ENCODE measurements at regions not wholly inside any gene's neighbourhood (a gene's known extent, or its start where the extent isn't known, plus 50 kb on each side); places are given as distances from the start of the nearest gene placed in this dataset.

DNA sequence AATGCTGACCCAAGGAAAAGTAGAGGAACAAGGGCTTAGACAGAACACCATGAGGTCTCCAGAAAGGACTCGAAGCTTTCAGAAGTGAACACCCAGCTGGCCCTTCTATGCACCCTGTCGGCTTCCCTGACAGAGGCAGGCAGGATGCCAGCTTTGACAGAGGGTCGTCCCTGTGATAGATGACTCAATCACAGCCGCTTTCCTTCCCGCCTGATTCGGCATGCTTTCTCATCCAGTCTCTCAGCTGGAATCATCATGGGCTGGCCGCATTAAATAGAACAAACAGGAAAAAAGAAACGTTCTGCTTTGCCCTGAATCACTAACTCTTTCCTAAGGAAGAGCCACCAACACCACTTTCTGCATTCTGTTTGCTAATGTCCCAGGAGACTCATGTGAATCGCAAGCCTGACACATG, 140.3 kb upstream of the RAB12 start:
- no peak overlapping the region for H3K4me2 ChIP-seq (ENCODE audit: low read length)

DNA sequence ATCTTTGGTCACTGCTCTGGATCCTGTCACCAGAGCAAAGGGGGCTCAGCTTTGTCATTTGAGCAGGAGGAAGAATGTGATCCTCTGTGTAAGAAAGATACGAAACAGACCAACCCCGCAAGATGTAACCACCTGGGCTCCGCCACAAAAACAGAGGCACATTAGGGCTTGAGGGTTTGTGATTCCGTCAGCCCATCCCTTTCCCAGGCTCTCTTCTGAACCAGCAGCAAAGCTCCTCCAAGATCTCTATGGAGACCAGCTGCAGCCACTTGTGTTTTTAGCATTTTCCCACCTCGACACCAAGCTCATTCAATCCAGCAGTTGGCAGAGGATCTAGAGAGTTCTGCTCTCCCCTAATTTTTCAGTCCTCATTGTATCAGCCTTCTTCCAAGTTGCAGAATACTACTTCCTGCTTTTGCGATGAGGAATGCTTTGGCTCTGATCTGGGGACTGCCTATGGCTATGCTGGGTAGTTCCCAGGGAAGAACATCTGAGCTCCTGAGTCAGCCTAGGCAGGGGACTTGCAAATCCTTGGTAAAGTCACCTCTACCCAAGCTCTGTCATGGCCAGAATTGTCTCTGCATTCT, 139.6 kb upstream of the RAB12 start:
- H3K4me2 ChIP-seq (ENCODE audit: low read length): no peak overlapping the region
- no peak overlapping the region for H3K27ac ChIP-seq (ENCODE audit: low read depth, low read length, poor library complexity, severe bottlenecking)
- H3K36me3 ChIP-seq (ENCODE audit: insufficient read depth, low read length): no peaks in the 10 kb centered on the region
- no peaks in the 10 kb centered on the region; the same call in 1 of the 2 replicates for H3K27me3 ChIP-seq (ENCODE audit: insufficient read depth, low read length)
- H3F3A ChIP-seq (ENCODE audit: insufficient read depth, low read length): no peaks in the 10 kb centered on the region
- H3K4me1 ChIP-seq (ENCODE audit: insufficient read depth, low read length, severe bottlenecking): no peaks in the 10 kb centered on the region
- TF ChIP-seq, protein P1, sequence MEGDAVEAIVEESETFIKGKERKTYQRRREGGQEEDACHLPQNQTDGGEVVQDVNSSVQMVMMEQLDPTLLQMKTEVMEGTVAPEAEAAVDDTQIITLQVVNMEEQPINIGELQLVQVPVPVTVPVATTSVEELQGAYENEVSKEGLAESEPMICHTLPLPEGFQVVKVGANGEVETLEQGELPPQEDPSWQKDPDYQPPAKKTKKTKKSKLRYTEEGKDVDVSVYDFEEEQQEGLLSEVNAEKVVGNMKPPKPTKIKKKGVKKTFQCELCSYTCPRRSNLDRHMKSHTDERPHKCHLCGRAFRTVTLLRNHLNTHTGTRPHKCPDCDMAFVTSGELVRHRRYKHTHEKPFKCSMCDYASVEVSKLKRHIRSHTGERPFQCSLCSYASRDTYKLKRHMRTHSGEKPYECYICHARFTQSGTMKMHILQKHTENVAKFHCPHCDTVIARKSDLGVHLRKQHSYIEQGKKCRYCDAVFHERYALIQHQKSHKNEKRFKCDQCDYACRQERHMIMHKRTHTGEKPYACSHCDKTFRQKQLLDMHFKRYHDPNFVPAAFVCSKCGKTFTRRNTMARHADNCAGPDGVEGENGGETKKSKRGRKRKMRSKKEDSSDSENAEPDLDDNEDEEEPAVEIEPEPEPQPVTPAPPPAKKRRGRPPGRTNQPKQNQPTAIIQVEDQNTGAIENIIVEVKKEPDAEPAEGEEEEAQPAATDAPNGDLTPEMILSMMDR (IDR thresholded peaks at IDR 0.05; ENCODE audit: low read length): no peak
- no peak for TF ChIP-seq EZH2 (IDR thresholded peaks at IDR 0.05; ENCODE audit: borderline replicate concordance, low read length)
- no peaks in the 10 kb centered on the region for H3K9me3 ChIP-seq (ENCODE audit: low read length)
- H3K9me2 ChIP-seq (ENCODE audit: low read depth, low read length): no peaks in the 10 kb centered on the region
- no peak overlapping the region for H3K9ac ChIP-seq (ENCODE audit: low read length)
- no peak overlapping the region for H3K4me3 ChIP-seq (ENCODE audit: low read depth, low read length, poor library complexity, severe bottlenecking)
- no peak overlapping the region for H2AFZ ChIP-seq (ENCODE audit: low read length)
- H4K20me1 ChIP-seq (ENCODE audit: insufficient read depth, low read length): no peaks in the 10 kb centered on the region
- H3K79me2 ChIP-seq (ENCODE audit: insufficient read depth, low read length): no peaks in the 10 kb centered on the region

More for the DNA sequence above, 140.3 kb upstream of the RAB12 start:
- no peaks in the 10 kb centered on the region for H3K9me3 ChIP-seq (ENCODE audit: low read length)
- H3K27ac ChIP-seq (ENCODE audit: low read depth, low read length, poor library complexity, severe bottlenecking): no peak overlapping the region
- H3K9me2 ChIP-seq (ENCODE audit: low read depth, low read length): no peaks in the 10 kb centered on the region
- H3K27me3 ChIP-seq (ENCODE audit: insufficient read depth, low read length): no peaks in the 10 kb centered on the region; the same call in 1 of the 2 replicates
- H3K4me1 ChIP-seq (ENCODE audit: insufficient read depth, low read length, severe bottlenecking): no peaks in the 10 kb centered on the region
- H3K9ac ChIP-seq (ENCODE audit: low read length): no peak overlapping the region
- H3K4me3 ChIP-seq (ENCODE audit: low read depth, low read length, poor library complexity, severe bottlenecking): no peak overlapping the region
- no peaks in the 10 kb centered on the region for H3F3A ChIP-seq (ENCODE audit: insufficient read depth, low read length)
- H4K20me1 ChIP-seq (ENCODE audit: insufficient read depth, low read length): no peaks in the 10 kb centered on the region
- no peak for TF ChIP-seq EZH2 (IDR thresholded peaks at IDR 0.05; ENCODE audit: borderline replicate concordance, low read length)
- TF ChIP-seq, protein P1 (IDR thresholded peaks at IDR 0.05; ENCODE audit: low read length): no peak
- H3K36me3 ChIP-seq (ENCODE audit: insufficient read depth, low read length): no peaks in the 10 kb centered on the region
- H2AFZ ChIP-seq (ENCODE audit: low read length): no peak overlapping the region
- no peaks in the 10 kb centered on the region for H3K79me2 ChIP-seq (ENCODE audit: insufficient read depth, low read length)

DNA sequence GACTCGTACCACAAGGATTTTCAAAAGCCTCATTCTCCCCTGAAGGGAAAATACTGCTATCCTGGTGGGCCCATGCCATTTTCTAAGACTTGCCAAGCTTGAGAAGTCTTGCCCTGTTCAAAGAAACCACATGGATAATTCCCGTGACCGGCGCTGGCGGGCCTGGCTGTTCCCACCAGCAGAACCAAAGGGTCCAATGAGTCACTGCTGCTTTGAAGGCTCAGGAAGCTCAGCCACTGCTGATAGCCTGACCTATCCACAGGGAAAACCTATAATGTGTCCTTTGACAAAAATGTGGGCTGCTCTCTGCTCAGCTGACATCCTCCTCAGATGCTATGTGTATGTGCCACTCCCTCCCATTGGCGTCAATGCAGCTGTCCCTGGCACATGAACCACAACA, 137.9 kb upstream of the RAB12 start:
- Histone ChIP-seq H3K4me3 (ENCODE audit: low read depth, low read length, poor library complexity, severe bottlenecking) (no peak overlapping the region), H3K36me3 (ENCODE audit: insufficient read depth, low read length) (no peaks in the 10 kb centered on the region), H3K9ac (ENCODE audit: low read length) (no peak overlapping the region), H3K27ac (ENCODE audit: low read depth, low read length, poor library complexity, severe bottlenecking) (no peak overlapping the region), H2AFZ (ENCODE audit: low read length) (no peak overlapping the region), H3K27me3 (ENCODE audit: insufficient read depth, low read length) (no peaks in the 10 kb centered on the region), H3K79me2 (ENCODE audit: insufficient read depth, low read length) (no peaks in the 10 kb centered on the region), H3K4me1 (ENCODE audit: insufficient read depth, low read length, severe bottlenecking) (no peaks in the 10 kb centered on the region), H3K9me2 (ENCODE audit: low read depth, low read length) (no peaks in the 10 kb centered on the region), H3K4me2 (ENCODE audit: low read length) (no peak overlapping the region), H3F3A (ENCODE audit: insufficient read depth, low read length) (no peaks in the 10 kb centered on the region), H4K20me1 (ENCODE audit: insufficient read depth, low read length) (no peaks in the 10 kb centered on the region), H3K9me3 (ENCODE audit: low read length) (no peaks in the 10 kb centered on the region)
- TF ChIP-seq, protein P1 (IDR thresholded peaks at IDR 0.05; ENCODE audit: low read length): no peak
- TF ChIP-seq EZH2 (IDR thresholded peaks at IDR 0.05; ENCODE audit: borderline replicate concordance, low read length): no peak

All from OCI-LY1 (cell line).